Right lobe of liver (tissue), 4 donors: ENCODE measurements at regions not wholly inside any gene's neighbourhood (a gene's known extent, or its start where the extent isn't known, plus 50 kb on each side); places are given as distances from the start of the nearest gene placed in this dataset.

Source experiments
- CTCF ChIP-seq, 4 donors: fragments of 200-600 bp in 3 of 4; fragments of 450-650 bp in 1 of 4; IDR thresholded peaks; one replicate each; pipeline versions ENCODE4 v1.5.1 to v1.8.0; 2016 to 2022; ENCODE audit warnings: antibody characterized with exemption in 4 of 4, mild to moderate bottlenecking in 2 of 4
- POLR2A ChIP-seq: fragments of 450-650 bp; IDR thresholded peaks from one replicate; pipeline ENCODE4 v1.6.1; 2017; ENCODE audit warnings: antibody characterized with exemption, mild to moderate bottlenecking
- donor health status: DM: no; HTN: no; CAD: no.
- donor health status: DM: no; HTN: no; CAD: no.
- donor health status: DM: no; HTN: yes; CAD: no.

- TF ChIP-seq POLR2A: no peak
- no peak for TF ChIP-seq CTCF (IDR thresholded peaks at IDR 0.05)
These were observed 298.9 kb upstream of the BMP2 start for GRCh38 chr20:6468423-6469116.
